GM19099 (cell line): ENCODE measurements at regions not wholly inside any gene's neighbourhood (a gene's known extent, or its start where the extent isn't known, plus 50 kb on each side); places are given as distances from the start of the nearest gene placed in this dataset.

Source experiments
- POLR2A ChIP-seq: IDR thresholded peaks from 3 replicates; pipeline ENCODE4 v1.6.1; 2011; ENCODE audit warnings: low read depth; ENCODE audit not compliant: insufficient read length; ENCODE audit errors: extremely low read depth

GRCh38 chr2:129133692-129134641 lies 815.3 kb upstream of the HS6ST1 start:
- no peak for TF ChIP-seq POLR2A

- TF ChIP-seq POLR2A, result no peak
These were observed 816.3 kb upstream of the HS6ST1 start for GRCh38 chr2:129135017-129135416.

GRCh38 chr2:129139380-129139779 lies 820.7 kb upstream of the HS6ST1 start:
- no peak for TF ChIP-seq POLR2A

- TF ChIP-seq POLR2A, result no peak
These were observed 823.8 kb upstream of the HS6ST1 start for GRCh38 chr2:129142465-129142864.

GRCh38 chr2:129144082-129144791 lies 825.6 kb upstream of the HS6ST1 start:
- no peak for TF ChIP-seq POLR2A

- no peak for TF ChIP-seq POLR2A
These were observed 827.0 kb upstream of the RAB6C start for GRCh38 chr2:129152514-129152913.

- TF ChIP-seq POLR2A, result no peak
These were observed 818.6 kb upstream of the RAB6C start for GRCh38 chr2:129160879-129161278.

- TF ChIP-seq POLR2A, result no peak
These were observed 815.1 kb upstream of the RAB6C start for GRCh38 chr2:129164220-129164949.

- TF ChIP-seq POLR2A, result no peak
These were observed 814.5 kb upstream of the RAB6C start for GRCh38 chr2:129165006-129165405.

GRCh38 chr2:129167456-129167855 lies 812.0 kb upstream of the RAB6C start:
- TF ChIP-seq POLR2A, result no peak

GRCh38 chr2:129170570-129170969 lies 808.9 kb upstream of the RAB6C start:
- no peak for TF ChIP-seq POLR2A

- no peak for TF ChIP-seq POLR2A
These were observed 805.3 kb upstream of the RAB6C start for GRCh38 chr2:129174143-129174542.

- TF ChIP-seq POLR2A, result no peak
These were observed 804.4 kb upstream of the RAB6C start for GRCh38 chr2:129175051-129175450.

GRCh38 chr2:129176375-129176774 lies 803.1 kb upstream of the RAB6C start:
- TF ChIP-seq POLR2A, result no peak

GRCh38 chr2:129178356-129178755 lies 801.1 kb upstream of the RAB6C start:
- TF ChIP-seq POLR2A, result no peak
